ENCODE measurements at regions not wholly inside any gene's neighbourhood (a gene's known extent, or its start where the extent isn't known, plus 50 kb on each side); places are given as distances from the start of the nearest gene placed in this dataset.

DNA sequence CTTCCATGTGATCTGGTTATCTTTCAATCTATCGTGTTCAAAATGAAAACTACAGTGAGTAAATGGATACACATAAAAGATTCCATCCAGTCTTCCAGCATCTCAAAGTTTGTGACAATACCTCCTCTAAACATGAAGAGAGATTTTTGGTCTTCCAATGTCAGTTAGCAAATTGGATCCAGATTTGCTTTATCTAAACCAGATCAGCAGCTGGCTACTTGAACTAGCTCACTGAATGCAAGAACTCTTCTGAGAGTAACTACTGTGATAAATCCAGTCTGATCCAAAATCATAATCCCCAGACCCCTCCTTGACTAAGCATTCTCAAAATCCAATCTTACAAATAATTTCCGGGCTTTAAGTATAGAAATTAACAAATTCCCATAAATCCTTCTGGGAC, 2177.9 kb upstream of the C9orf72 start:
- TF ChIP-seq, protein P1, sequence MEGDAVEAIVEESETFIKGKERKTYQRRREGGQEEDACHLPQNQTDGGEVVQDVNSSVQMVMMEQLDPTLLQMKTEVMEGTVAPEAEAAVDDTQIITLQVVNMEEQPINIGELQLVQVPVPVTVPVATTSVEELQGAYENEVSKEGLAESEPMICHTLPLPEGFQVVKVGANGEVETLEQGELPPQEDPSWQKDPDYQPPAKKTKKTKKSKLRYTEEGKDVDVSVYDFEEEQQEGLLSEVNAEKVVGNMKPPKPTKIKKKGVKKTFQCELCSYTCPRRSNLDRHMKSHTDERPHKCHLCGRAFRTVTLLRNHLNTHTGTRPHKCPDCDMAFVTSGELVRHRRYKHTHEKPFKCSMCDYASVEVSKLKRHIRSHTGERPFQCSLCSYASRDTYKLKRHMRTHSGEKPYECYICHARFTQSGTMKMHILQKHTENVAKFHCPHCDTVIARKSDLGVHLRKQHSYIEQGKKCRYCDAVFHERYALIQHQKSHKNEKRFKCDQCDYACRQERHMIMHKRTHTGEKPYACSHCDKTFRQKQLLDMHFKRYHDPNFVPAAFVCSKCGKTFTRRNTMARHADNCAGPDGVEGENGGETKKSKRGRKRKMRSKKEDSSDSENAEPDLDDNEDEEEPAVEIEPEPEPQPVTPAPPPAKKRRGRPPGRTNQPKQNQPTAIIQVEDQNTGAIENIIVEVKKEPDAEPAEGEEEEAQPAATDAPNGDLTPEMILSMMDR (IDR thresholded peaks at IDR 0.05; ENCODE audit: control extremely low read depth in 1 of 3, insufficient read depth in 1 of 3, low read depth in 1 of 3, low read length in 3 of 3) = no peak
- no peak for TF ChIP-seq GABPA (IDR thresholded peaks at IDR 0.05; ENCODE audit: borderline replicate concordance, insufficient read depth, low read length)
- TF ChIP-seq MAFK (IDR thresholded peaks at IDR 0.05; ENCODE audit: low read depth, low read length) = no peak
- TF ChIP-seq POLR2AphosphoS5 (IDR thresholded peaks at IDR 0.05; ENCODE audit: low read depth, low read length) = no peak
- TF ChIP-seq CHD2 (IDR thresholded peaks at IDR 0.05; ENCODE audit: low read length) = no peak
